ENCODE measurements at regions not wholly inside any gene's neighbourhood (a gene's known extent, or its start where the extent isn't known, plus 50 kb on each side); places are given as distances from the start of the nearest gene placed in this dataset.

GRCh38 chr9:129342591-129343423 is 164.7 kb upstream of the IER5L start:
- no peak overlapping the region for H3K9ac ChIP-seq
- no peak for TF ChIP-seq TEAD4 (IDR thresholded peaks at IDR 0.05; ENCODE audit: borderline replicate concordance, insufficient read depth)
- TF ChIP-seq RCOR1 (IDR thresholded peaks at IDR 0.05; ENCODE audit: low read length), result no peak
- no peak for TF ChIP-seq SIN3A (IDR thresholded peaks at IDR 0.05; ENCODE audit: borderline replicate concordance, low read depth, low read length)
- TF ChIP-seq FOXJ3 (CRISPR knock-in tag; IDR thresholded peaks at IDR 0.05), result no peak
- TF ChIP-seq ZBTB33 (IDR thresholded peaks at IDR 0.05; ENCODE audit: borderline replicate concordance, low read depth), result no peak
- TF ChIP-seq FOSL2 (IDR thresholded peaks at IDR 0.05; ENCODE audit: borderline replicate concordance, low read depth), result no peak
- no peak for TF ChIP-seq CHD2 (IDR thresholded peaks at IDR 0.05; ENCODE audit: low read length, partially characterized antibody)
- TF ChIP-seq YY1 (IDR thresholded peaks at IDR 0.05; ENCODE audit: low read depth), result no peak
- TF ChIP-seq MAX (IDR thresholded peaks at IDR 0.05; ENCODE audit: low read depth), result no peak
- no peak for TF ChIP-seq CTCF (IDR thresholded peaks at IDR 0.05)
- no peak for TF ChIP-seq USF2 (IDR thresholded peaks at IDR 0.05; ENCODE audit: borderline replicate concordance, low read depth, low read length)
- no peak for TF ChIP-seq POLR2AphosphoS5 (IDR thresholded peaks at IDR 0.05; ENCODE audit: low read depth, low read length)
- no peak for TF ChIP-seq NRF1 (IDR thresholded peaks at IDR 0.05; ENCODE audit: low read depth, low read length)
- no peak for TF ChIP-seq MXI1 (IDR thresholded peaks at IDR 0.05; ENCODE audit: low read depth, low read length)
- TF ChIP-seq IRF3 (IDR thresholded peaks at IDR 0.05; ENCODE audit: low read depth, low read length), result no peak
- no peak for TF ChIP-seq TCF12 (IDR thresholded peaks at IDR 0.05)
- no peak for TF ChIP-seq EZH2phosphoT487 (IDR thresholded peaks at IDR 0.05; ENCODE audit: borderline replicate concordance, low read depth)
- TF ChIP-seq NFIC (IDR thresholded peaks at IDR 0.05; ENCODE audit: borderline replicate concordance), result no peak
- TF ChIP-seq MEF2A (IDR thresholded peaks at IDR 0.05; ENCODE audit: borderline replicate concordance, low read depth), result no peak
- no peaks in the 10 kb centered on the region for H4K20me1 ChIP-seq (ENCODE audit: insufficient read depth)
- no peaks in the 10 kb centered on the region for H3K9me3 ChIP-seq
- H3K4me2 ChIP-seq, result no peak overlapping the region
- H3K27me3 ChIP-seq (ENCODE audit: insufficient read depth), result no peaks in the 10 kb centered on the region
- H3K9me2 ChIP-seq, result no peaks in the 10 kb centered on the region
- H3K4me3 ChIP-seq (ENCODE audit: low read depth in 2 of 2, low read length in 1 of 2), result no peak overlapping the region
- DNase-seq, result no peak
- 88% methylated on average over 13 of the region's 16 CpGs for WGBS (ENCODE audit: low lambda C conversion rate)
- no peaks in the 10 kb centered on the region for H3K79me2 ChIP-seq (ENCODE audit: insufficient read depth)
- no peak overlapping the region for H2AFZ ChIP-seq (ENCODE audit: low read depth)
- no peaks in the 10 kb centered on the region for H3K4me1 ChIP-seq (ENCODE audit: control insufficient read depth in 1 of 2, insufficient read depth in 2 of 2, low read depth in 1 of 2, low read length in 1 of 2)
- no peaks in the 10 kb centered on the region for H3K36me3 ChIP-seq (replicated peaks in 1 of 2; ENCODE audit: control insufficient read depth in 1 of 2, insufficient read depth in 2 of 2, low read length in 1 of 2)
- CTCF ChIA-PET, result interaction anchor here (0.6 to 1.3 kb wide), 3 partner anchors 48 to 169 kb away, joined by 3 to 4 read pairs (median 3); no protein-coding TSS in a partner anchor
- no peak overlapping the region for H3K27ac ChIP-seq (ENCODE audit: low read depth in 2 of 2, low read length in 1 of 2)
- POLR2A ChIA-PET, result no interaction called here
- H3F3A ChIP-seq (replicated peaks; ENCODE audit: insufficient read depth), result peaks cover 4% of the 10 kb centered on the region
